ENCODE measurements at regions not wholly inside any gene's neighbourhood (a gene's known extent, or its start where the extent isn't known, plus 50 kb on each side); places are given as distances from the start of the nearest gene placed in this dataset.

DNA sequence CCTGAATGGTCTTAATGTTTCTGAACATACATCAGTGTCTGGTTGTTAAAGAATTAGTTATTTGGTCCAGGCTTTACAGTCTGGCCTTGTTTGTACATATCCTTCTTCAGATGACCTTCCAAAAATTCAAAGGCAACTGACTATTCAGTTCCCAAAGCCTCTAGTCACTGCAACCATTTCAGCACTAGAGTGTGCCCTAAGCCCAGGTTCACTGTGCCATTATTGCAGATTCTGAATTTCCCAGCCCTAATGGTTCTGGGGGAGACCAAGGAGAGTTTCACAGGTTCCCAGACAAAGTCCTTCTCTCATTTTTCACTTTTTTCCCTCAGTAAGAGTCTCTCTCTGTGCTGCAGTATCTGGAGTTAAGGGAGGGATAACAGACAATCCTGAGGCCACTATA lies 235.8 kb downstream of the TRAM1L1 start:
- no peaks in the 10 kb centered on the region for H3K9me2 ChIP-seq (replicated peaks; ENCODE audit: insufficient read depth, low read length)
- no peaks in the 10 kb centered on the region for H3F3A ChIP-seq (ENCODE audit: insufficient read depth, low read length)
- no peaks in the 10 kb centered on the region for H3K36me3 ChIP-seq (replicated peaks; ENCODE audit: insufficient read depth, low read length)
- H3K79me2 ChIP-seq (ENCODE audit: low read length), result no peaks in the 10 kb centered on the region
- H3K27ac ChIP-seq (ENCODE audit: low read length), result no peak overlapping the region
- DNase-seq, result no peak
- H4K20me1 ChIP-seq (ENCODE audit: insufficient read depth, low read length), result no peaks in the 10 kb centered on the region
- H2AFZ ChIP-seq (ENCODE audit: low read length), result no peak overlapping the region
- no peak overlapping the region for H3K9ac ChIP-seq (ENCODE audit: low read length)
- no peaks in the 10 kb centered on the region for H3K4me1 ChIP-seq (ENCODE audit: low read length)
- no peak overlapping the region for H3K4me3 ChIP-seq (ENCODE audit: low read length)
- TF ChIP-seq, protein P1, sequence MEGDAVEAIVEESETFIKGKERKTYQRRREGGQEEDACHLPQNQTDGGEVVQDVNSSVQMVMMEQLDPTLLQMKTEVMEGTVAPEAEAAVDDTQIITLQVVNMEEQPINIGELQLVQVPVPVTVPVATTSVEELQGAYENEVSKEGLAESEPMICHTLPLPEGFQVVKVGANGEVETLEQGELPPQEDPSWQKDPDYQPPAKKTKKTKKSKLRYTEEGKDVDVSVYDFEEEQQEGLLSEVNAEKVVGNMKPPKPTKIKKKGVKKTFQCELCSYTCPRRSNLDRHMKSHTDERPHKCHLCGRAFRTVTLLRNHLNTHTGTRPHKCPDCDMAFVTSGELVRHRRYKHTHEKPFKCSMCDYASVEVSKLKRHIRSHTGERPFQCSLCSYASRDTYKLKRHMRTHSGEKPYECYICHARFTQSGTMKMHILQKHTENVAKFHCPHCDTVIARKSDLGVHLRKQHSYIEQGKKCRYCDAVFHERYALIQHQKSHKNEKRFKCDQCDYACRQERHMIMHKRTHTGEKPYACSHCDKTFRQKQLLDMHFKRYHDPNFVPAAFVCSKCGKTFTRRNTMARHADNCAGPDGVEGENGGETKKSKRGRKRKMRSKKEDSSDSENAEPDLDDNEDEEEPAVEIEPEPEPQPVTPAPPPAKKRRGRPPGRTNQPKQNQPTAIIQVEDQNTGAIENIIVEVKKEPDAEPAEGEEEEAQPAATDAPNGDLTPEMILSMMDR (IDR thresholded peaks at IDR 0.05; ENCODE audit: low read length), result no peak
- TF ChIP-seq EZH2phosphoT487 (IDR thresholded peaks at IDR 0.05; ENCODE audit: low read length) (no peak), EZH2 (optimal IDR thresholded peaks at IDR 0.05; ENCODE audit: low read depth, low read length) (no peak)
- no peaks in the 10 kb centered on the region for H3K27me3 ChIP-seq (replicated peaks; ENCODE audit: insufficient read depth, low read length)
- no peaks in the 10 kb centered on the region for H3K9me3 ChIP-seq (replicated peaks; ENCODE audit: insufficient read depth, low read length)
- H3K4me2 ChIP-seq (ENCODE audit: low read depth, low read length), result no peak overlapping the region

DNA sequence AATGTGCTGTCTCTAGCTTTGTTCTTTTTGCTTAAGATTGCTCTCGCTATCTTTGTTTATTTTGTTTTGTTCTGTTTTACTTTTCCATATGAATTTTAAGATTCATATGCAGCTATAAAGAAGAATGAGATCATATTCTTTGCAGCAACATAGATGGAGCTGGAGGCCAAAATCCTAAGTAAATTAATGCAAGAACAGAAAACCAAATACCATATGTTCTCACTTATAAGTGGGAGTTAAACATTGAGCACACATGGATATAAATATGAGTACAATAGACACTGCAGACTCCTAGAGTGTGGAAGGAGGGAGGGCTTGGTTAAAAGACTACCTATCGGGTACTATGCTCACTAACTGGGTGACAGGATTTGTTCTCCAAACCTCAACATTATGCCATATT lies 237.8 kb downstream of the TRAM1L1 start:
- no peaks in the 10 kb centered on the region for H3K9me2 ChIP-seq (replicated peaks; ENCODE audit: insufficient read depth, low read length)
- DNase-seq, result no peak
- no peaks in the 10 kb centered on the region for H3K4me1 ChIP-seq (ENCODE audit: low read length)

DNA sequence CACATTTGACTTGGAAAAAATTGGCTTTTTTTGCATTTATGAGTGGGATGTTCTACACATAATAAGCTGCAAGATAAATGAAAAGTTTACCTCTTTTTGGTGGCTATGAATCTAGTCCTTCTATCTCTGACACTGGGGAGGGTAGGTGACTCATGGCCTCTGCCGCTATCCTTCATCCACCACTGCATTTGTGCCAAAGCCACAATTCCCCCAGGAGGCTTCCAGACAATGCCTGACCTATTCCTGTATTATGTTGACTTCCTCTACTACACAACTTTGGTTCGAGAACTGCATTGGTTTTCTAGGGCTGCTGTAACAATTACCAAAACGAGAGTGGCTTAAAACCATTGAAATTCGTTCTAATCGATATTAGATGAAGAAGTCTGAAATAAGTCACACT lies 245.6 kb downstream of the TRAM1L1 start:
- no peaks in the 10 kb centered on the region for H3K27me3 ChIP-seq (replicated peaks; ENCODE audit: insufficient read depth, low read length)
- DNase-seq, result no peak

More for the DNA sequence above, 237.8 kb downstream of the TRAM1L1 start:
- Histone ChIP-seq H3K27me3 (replicated peaks; ENCODE audit: insufficient read depth, low read length) (no peaks in the 10 kb centered on the region), H3K27ac (ENCODE audit: low read length) (no peak overlapping the region), H2AFZ (ENCODE audit: low read length) (no peak overlapping the region), H3K36me3 (replicated peaks; ENCODE audit: insufficient read depth, low read length) (no peaks in the 10 kb centered on the region), H3K9ac (ENCODE audit: low read length) (no peak overlapping the region), H3K4me3 (ENCODE audit: low read length) (no peak overlapping the region), H3F3A (ENCODE audit: insufficient read depth, low read length) (no peaks in the 10 kb centered on the region), H4K20me1 (ENCODE audit: insufficient read depth, low read length) (no peaks in the 10 kb centered on the region), H3K4me2 (ENCODE audit: low read depth, low read length) (no peak overlapping the region), H3K79me2 (ENCODE audit: low read length) (no peaks in the 10 kb centered on the region), H3K9me3 (replicated peaks; ENCODE audit: insufficient read depth, low read length) (no peaks in the 10 kb centered on the region)
- TF ChIP-seq EZH2phosphoT487 (IDR thresholded peaks at IDR 0.05; ENCODE audit: low read length) (no peak), EZH2 (optimal IDR thresholded peaks at IDR 0.05; ENCODE audit: low read depth, low read length) (no peak)
- TF ChIP-seq, protein P1 (IDR thresholded peaks at IDR 0.05; ENCODE audit: low read length), result no peak

More for the DNA sequence above, 245.6 kb downstream of the TRAM1L1 start:
- Histone ChIP-seq H3K36me3 (replicated peaks; ENCODE audit: insufficient read depth, low read length) (no peaks in the 10 kb centered on the region), H3K9me3 (replicated peaks; ENCODE audit: insufficient read depth, low read length) (no peaks in the 10 kb centered on the region), H3K27ac (ENCODE audit: low read length) (no peak overlapping the region), H3K9ac (ENCODE audit: low read length) (no peak overlapping the region), H2AFZ (ENCODE audit: low read length) (no peak overlapping the region), H3K4me3 (ENCODE audit: low read length) (no peak overlapping the region), H4K20me1 (ENCODE audit: insufficient read depth, low read length) (no peaks in the 10 kb centered on the region), H3K79me2 (ENCODE audit: low read length) (no peaks in the 10 kb centered on the region), H3K4me1 (ENCODE audit: low read length) (no peaks in the 10 kb centered on the region), H3F3A (ENCODE audit: insufficient read depth, low read length) (no peaks in the 10 kb centered on the region), H3K9me2 (replicated peaks; ENCODE audit: insufficient read depth, low read length) (no peaks in the 10 kb centered on the region), H3K4me2 (ENCODE audit: low read depth, low read length) (no peak overlapping the region)
- TF ChIP-seq, protein P1 (IDR thresholded peaks at IDR 0.05; ENCODE audit: low read length), result no peak
- TF ChIP-seq EZH2 (optimal IDR thresholded peaks at IDR 0.05; ENCODE audit: low read depth, low read length), result no peak
- no peak for TF ChIP-seq EZH2phosphoT487 (IDR thresholded peaks at IDR 0.05; ENCODE audit: low read length)

Measured in MM.1S (cell line).